ENCODE measurements at regions not wholly inside any gene's neighbourhood (a gene's known extent, or its start where the extent isn't known, plus 50 kb on each side); places are given as distances from the start of the nearest gene placed in this dataset.

- DNase-seq (ENCODE audit: low spot score): peak; percentile 36
Observed at GRCh38 chr3:170780955-170781354, 89.0 kb downstream of the RPL22L1 start.

- no peak for DNase-seq (ENCODE audit: low spot score)
Observed at GRCh38 chr3:170780471-170780870, 89.5 kb downstream of the RPL22L1 start.

- no peak for DNase-seq (ENCODE audit: low spot score)
Observed at GRCh38 chr3:170778240-170779217, 91.5 kb downstream of the RPL22L1 start.

GRCh38 chr3:170777564-170777926, 92.5 kb downstream of the RPL22L1 start:
- DNase-seq (ENCODE audit: low spot score): no peak

GRCh38 chr3:170776887-170777563, 93.0 kb downstream of the RPL22L1 start:
- no peak for DNase-seq (ENCODE audit: low spot score)

- no peak for DNase-seq (ENCODE audit: low spot score)
Observed at GRCh38 chr3:170773682-170774425, 96.1 kb downstream of the RPL22L1 start.

GRCh38 chr3:170772175-170772574, 97.8 kb downstream of the RPL22L1 start:
- no peak for DNase-seq (ENCODE audit: low spot score)

GRCh38 chr3:170768334-170768801, 101.6 kb downstream of the RPL22L1 start:
- DNase-seq (ENCODE audit: low spot score): no peak

GRCh38 chr3:170767576-170767941, 102.4 kb downstream of the RPL22L1 start:
- DNase-seq (ENCODE audit: low spot score): no peak

- no peak for DNase-seq (ENCODE audit: low spot score)
Observed at GRCh38 chr3:170766823-170767575, 103.0 kb downstream of the RPL22L1 start.

GRCh38 chr3:170766253-170766652, 103.7 kb downstream of the RPL22L1 start:
- no peak for DNase-seq (ENCODE audit: low spot score)

GRCh38 chr3:170765419-170766078, 104.4 kb downstream of the RPL22L1 start:
- DNase-seq (ENCODE audit: low spot score): peak; percentile 57

GRCh38 chr3:170764017-170764416, 106.0 kb downstream of the RPL22L1 start:
- DNase-seq (ENCODE audit: low spot score): no peak

GRCh38 chr3:170762064-170762463, 107.9 kb downstream of the RPL22L1 start:
- DNase-seq (ENCODE audit: low spot score): no peak

- no peak for DNase-seq (ENCODE audit: low spot score)
Observed at GRCh38 chr3:170761103-170761502, 108.9 kb downstream of the RPL22L1 start.

- DNase-seq (ENCODE audit: low spot score): no peak
Observed at GRCh38 chr3:170760174-170760526, 109.8 kb downstream of the RPL22L1 start.

GRCh38 chr3:170759511-170760173, 110.4 kb downstream of the RPL22L1 start:
- no peak for DNase-seq (ENCODE audit: low spot score)

- DNase-seq (ENCODE audit: low spot score): no peak
Observed at GRCh38 chr3:170757038-170757437, 113.0 kb downstream of the RPL22L1 start.

GRCh38 chr3:170754311-170754693, 115.7 kb downstream of the RPL22L1 start:
- no peak for DNase-seq (ENCODE audit: low spot score)

- no peak for DNase-seq (ENCODE audit: low spot score)
Observed at GRCh38 chr3:170753421-170754310, 116.3 kb downstream of the RPL22L1 start.

Data from HuH-7 (cell line).